Thoracic aorta (tissue), 2 donors: ENCODE measurements at regions not wholly inside any gene's neighbourhood (a gene's known extent, or its start where the extent isn't known, plus 50 kb on each side); places are given as distances from the start of the nearest gene placed in this dataset.
"Not testable (repeated sequence)": the region's sequence is repeated elsewhere in the genome, so short reads cannot be mapped to it uniquely, and the experiment has no call there.

ENCODE experiments used
- ATAC-seq: fragments of 150-250 bp; one replicate; pipeline ENCODE4 v1.8.0; 2017; ENCODE audit warnings: low read depth; ENCODE audit not compliant: insufficient number of reproducible peaks, low FRiP score
- DNase-seq: peaks from one replicate; pipeline ENCODE4 v3.0.0-alpha.2; 2020; ENCODE audit warnings: low spot score
- H3K27ac ChIP-seq, 2 donors: fragments of 200-600 bp; sonication (generic); 1 replicate in 1 of 2; 2 replicates in 1 of 2; pipeline ENCODE4 v1.5.1; 2016; ENCODE audit warnings: mild to moderate bottlenecking in 2 of 2, moderate library complexity in 2 of 2
- H3K27me3 ChIP-seq: fragments of 200-600 bp; sonication (generic); replicated peaks from 2 replicates; pipeline ENCODE4 v1.6.0; 2016; ENCODE audit warnings: mild to moderate bottlenecking; ENCODE audit not compliant: insufficient read depth
- H3K36me3 ChIP-seq: fragments of 200-600 bp; sonication (generic); one replicate; pipeline ENCODE4 v1.5.1; 2016
- H3K4me1 ChIP-seq, 2 donors: fragments of 200-600 bp; sonication (generic); 1 replicate in 1 of 2; 2 replicates in 1 of 2; pipeline versions ENCODE4 v1.5.1 to v1.6.0; 2016; ENCODE audit warnings: low read depth in 2 of 2, mild to moderate bottlenecking in 1 of 2; ENCODE audit not compliant: control insufficient read depth in 1 of 2
- H3K4me3 ChIP-seq: fragments of 200-600 bp; sonication (generic); 2 replicates; pipeline ENCODE4 v1.5.1; 2016; ENCODE audit warnings: mild to moderate bottlenecking
- H3K9me3 ChIP-seq: fragments of 200-600 bp; sonication (generic); 2 replicates; pipeline ENCODE4 v1.5.1; 2016
- CTCF ChIP-seq: fragments of 200-600 bp; sonication (generic); IDR thresholded peaks from one replicate; pipeline ENCODE4 v1.5.1; 2019; ENCODE audit warnings: antibody characterized with exemption

- ATAC-seq (no peak), DNase-seq (no peak)
- no peaks in the 10 kb centered on the region for H3K27me3 ChIP-seq
- TF ChIP-seq CTCF = no peak
- H3K27ac ChIP-seq = no peak overlapping the region
- H3K4me3 ChIP-seq = no peak overlapping the region
- H3K9me3 ChIP-seq = no peaks in the 10 kb centered on the region
- H3K36me3 ChIP-seq = no peaks in the 10 kb centered on the region
- H3K4me1 ChIP-seq = no peaks in the 10 kb centered on the region
These were observed 469.5 kb upstream of the NRSN1 start for GRCh38 chr6:23656255-23657194.

- H3K4me1 ChIP-seq = no peaks in the 10 kb centered on the region
- no peak for TF ChIP-seq CTCF
- ATAC-seq = no peak
- H3K9me3 ChIP-seq = no peaks in the 10 kb centered on the region
- no peak for DNase-seq
- H3K4me3 ChIP-seq = no peak overlapping the region
- H3K27me3 ChIP-seq = no peaks in the 10 kb centered on the region
- no peaks in the 10 kb centered on the region for H3K36me3 ChIP-seq
- H3K27ac ChIP-seq = no peak overlapping the region
These were observed 466.9 kb upstream of the NRSN1 start for GRCh38 chr6:23659125-23659524.

- no peak for TF ChIP-seq CTCF
These were observed 464.5 kb upstream of the NRSN1 start for GRCh38 chr6:23661549-23661948.

GRCh38 chr6:23663096-23663495 lies 462.9 kb upstream of the NRSN1 start:
- no peak overlapping the region for H3K4me3 ChIP-seq
- ATAC-seq = no peak
- no peaks in the 10 kb centered on the region for H3K4me1 ChIP-seq
- no peak for TF ChIP-seq CTCF
- H3K27me3 ChIP-seq = no peaks in the 10 kb centered on the region
- no peaks in the 10 kb centered on the region for H3K9me3 ChIP-seq
- H3K27ac ChIP-seq = no peak overlapping the region
- H3K36me3 ChIP-seq = no peaks in the 10 kb centered on the region
- DNase-seq = no peak

More at GRCh38 chr6:23661549-23661948, 464.5 kb upstream of the NRSN1 start:
- no peak for ATAC-seq
- H3K9me3 ChIP-seq = no peaks in the 10 kb centered on the region
- DNase-seq = no peak
- H3K4me1 ChIP-seq = no peaks in the 10 kb centered on the region
- H3K27me3 ChIP-seq = no peaks in the 10 kb centered on the region
- H3K4me3 ChIP-seq = no peak overlapping the region
- H3K36me3 ChIP-seq = no peaks in the 10 kb centered on the region
- H3K27ac ChIP-seq = no peak overlapping the region

- Histone ChIP-seq H3K4me3 (no peak overlapping the region), H3K4me1 (no peaks in the 10 kb centered on the region), H3K36me3 (no peaks in the 10 kb centered on the region), H3K27ac (no peak overlapping the region), H3K9me3 (no peaks in the 10 kb centered on the region), H3K27me3 (no peaks in the 10 kb centered on the region)
- TF ChIP-seq CTCF = no peak
- no peak for ATAC-seq
- DNase-seq = no peak
These were observed 462.4 kb upstream of the NRSN1 start for GRCh38 chr6:23663652-23664051.

- DNase-seq, H3K36me3 ChIP-seq, H3K9me3 ChIP-seq, ATAC-seq, H3K4me3 ChIP-seq, H3K4me1 ChIP-seq, H3K27me3 ChIP-seq, H3K27ac ChIP-seq: not testable (repeated sequence)
These were observed 460.1 kb upstream of the NRSN1 start for GRCh38 chr6:23665911-23666310.
